ENCODE measurements at regions not wholly inside any gene's neighbourhood (a gene's known extent, or its start where the extent isn't known, plus 50 kb on each side); places are given as distances from the start of the nearest gene placed in this dataset.

DNA sequence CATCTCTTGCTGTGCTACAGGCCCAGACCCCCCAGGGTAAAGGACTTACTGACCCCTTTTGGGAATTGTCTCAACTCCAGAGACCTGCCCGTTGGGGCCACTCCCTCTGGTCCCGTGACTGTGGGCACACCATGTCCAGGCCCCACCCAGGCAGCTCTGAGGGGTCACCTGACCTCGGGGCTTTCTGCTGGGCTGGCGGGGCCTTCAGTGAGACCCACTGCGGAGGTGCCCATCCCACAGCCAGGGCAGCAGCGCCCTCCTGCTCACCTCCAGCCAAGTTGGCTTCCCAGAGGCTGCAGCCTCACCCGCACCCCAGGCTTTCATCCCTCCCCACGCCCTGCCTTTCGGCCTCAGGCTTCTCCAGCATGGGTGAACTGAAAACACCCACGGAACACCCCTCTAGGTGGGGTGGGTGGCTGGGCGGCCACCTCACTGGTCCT, 147.2 kb downstream of the DNAJB6 start:
- TF ChIP-seq, protein P1, sequence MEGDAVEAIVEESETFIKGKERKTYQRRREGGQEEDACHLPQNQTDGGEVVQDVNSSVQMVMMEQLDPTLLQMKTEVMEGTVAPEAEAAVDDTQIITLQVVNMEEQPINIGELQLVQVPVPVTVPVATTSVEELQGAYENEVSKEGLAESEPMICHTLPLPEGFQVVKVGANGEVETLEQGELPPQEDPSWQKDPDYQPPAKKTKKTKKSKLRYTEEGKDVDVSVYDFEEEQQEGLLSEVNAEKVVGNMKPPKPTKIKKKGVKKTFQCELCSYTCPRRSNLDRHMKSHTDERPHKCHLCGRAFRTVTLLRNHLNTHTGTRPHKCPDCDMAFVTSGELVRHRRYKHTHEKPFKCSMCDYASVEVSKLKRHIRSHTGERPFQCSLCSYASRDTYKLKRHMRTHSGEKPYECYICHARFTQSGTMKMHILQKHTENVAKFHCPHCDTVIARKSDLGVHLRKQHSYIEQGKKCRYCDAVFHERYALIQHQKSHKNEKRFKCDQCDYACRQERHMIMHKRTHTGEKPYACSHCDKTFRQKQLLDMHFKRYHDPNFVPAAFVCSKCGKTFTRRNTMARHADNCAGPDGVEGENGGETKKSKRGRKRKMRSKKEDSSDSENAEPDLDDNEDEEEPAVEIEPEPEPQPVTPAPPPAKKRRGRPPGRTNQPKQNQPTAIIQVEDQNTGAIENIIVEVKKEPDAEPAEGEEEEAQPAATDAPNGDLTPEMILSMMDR (IDR thresholded peaks at IDR 0.05) = no peak

DNA sequence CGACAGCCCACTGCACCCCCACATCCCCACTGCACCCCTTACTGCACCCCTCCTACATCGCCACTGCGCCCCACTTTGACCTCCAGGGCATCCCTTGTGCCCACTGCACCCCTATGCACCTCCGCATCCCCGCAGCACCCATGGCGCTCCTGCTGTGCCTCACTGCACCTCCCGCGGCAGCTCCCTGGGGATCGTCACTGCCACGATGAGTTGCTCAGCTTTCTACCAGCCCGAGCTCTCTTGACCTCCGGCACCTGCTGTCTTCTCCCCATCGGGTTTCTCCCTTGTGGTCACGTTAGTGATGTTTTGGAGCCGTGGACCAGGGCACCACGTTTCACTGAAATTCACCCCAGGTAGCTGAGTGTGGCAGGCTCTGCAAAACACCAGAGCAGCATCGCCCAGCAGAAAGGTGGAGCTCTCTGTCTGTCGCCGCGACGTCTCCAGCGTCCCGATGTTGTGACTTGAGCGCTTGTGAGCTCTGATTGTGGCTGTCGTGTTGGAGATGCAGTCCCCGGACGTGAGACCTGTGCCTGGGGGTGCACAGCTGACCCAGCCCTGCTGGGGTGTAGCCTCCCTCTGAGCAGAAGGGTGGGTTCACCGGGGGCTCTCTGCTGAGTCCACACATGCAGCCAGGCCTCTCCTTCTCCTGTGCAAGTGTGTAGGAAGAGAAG, 147.7 kb downstream of the DNAJB6 start:
- TF ChIP-seq, protein P1 (IDR thresholded peaks at IDR 0.05) = no peak

DNA sequence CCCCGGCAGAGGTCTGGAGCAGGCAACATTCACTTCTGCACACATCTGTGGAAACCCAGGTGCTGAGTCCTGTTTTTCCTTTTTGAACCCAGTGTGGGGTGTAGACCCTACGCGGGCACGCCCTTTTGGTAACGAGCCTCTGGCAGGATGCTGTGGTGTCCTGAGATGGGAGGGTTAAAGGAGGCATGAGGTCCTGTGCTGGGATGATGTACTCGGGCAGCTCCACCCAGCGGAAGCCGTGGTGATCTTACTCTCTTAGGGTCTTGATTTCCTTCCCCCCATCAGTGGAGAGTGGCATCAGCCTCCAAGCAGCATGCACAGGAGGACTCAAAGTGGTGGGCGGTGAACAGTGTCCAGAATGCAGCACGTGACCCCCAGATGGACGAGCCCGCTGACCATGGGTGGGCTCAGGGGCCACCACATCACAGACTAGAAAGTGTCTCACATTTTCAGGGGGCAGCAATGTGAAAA, 148.6 kb downstream of the DNAJB6 start:
- TF ChIP-seq, protein P1 (IDR thresholded peaks at IDR 0.05) = no peak

DNA sequence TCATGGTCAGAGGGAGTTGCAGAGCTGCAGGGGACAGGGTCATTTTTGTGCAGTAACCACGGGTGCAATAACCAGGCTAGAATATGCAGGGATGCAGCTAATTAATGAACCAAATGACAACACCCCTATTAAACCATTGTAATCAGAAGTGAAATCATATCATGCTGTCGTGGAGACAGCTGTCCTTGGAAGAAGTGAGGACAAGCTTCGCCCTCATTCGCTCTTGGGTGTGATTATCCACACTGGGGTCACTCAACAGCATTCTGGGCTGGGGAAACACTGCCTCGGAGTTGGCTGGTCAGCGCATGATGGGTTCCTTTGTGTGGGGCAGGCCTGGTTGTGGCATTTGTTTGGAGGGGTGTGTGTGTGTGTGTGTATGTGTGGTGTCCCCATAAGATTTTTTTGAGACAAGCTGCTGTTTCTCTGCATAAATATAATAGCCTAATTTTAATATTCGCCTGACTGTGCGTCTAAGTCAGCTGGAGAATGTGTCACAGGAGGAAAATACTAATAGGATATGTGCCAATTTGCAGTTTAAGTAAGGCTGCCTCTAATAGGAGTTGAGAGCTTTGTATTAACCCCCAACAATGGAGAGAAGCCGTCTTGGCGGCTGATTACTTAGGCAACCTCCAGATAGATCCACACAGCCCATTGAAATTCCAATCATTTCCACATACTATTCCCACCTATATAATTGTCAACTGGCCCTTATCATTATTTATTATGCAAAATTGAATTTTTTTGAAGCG, 149.4 kb downstream of the DNAJB6 start:
- TF ChIP-seq, protein P1 (IDR thresholded peaks at IDR 0.05) = no peak

DNA sequence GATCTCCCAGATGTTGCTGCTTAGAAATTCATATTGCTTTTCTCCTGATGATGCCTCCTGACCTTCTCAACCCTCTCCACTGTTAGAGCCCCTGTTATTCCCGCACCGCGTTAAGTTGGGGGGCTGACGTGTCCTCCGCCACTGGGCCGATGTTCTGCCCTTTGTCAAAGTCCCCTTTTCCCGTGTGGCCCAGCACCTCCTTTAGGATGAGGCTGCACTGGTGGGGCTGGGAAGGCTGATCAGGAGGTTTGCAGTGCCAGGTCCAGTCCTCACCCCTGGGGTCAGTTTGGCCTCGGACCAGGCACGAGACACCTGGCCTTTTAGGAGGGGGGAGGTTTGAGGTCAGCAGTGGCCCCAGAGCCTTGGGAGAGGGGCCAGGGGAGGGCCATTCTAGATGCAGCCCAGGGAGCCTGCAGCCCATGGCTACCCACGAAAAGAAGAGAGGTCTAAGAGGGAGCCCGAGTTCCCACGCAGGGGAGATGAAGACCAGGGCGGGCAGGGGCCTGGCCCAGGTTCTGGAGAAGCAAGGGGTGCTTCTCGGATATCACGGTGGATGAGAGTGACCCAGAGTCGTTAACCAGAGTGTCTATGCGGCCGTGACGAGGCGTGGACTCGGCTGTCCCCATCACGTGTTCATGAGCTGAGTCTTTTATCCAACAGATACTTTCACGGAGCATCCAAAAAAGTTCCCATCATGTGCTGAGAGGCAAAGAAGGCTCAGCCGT, 150.4 kb downstream of the DNAJB6 start:
- TF ChIP-seq, protein P1 (IDR thresholded peaks at IDR 0.05) = no peak

DNA sequence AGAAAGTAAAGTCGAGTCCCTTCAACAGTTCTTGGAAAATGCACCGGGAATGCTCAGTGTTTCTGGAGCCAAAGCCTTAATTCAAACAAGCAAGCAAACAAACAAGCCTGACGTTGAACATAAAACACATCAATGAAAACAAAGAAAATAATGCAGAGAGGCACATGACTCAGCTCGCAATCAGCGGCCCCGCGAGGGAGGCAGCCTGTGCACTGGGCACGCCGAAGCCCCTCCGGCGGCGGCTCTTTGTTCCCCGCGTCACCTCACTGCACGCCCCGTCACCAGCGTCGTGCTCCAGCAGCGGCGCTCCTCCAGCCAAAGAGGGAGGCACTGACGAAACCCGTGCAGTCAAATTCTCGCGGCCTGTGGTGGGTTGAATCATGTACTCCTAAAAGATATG, 151.5 kb downstream of the DNAJB6 start:
- TF ChIP-seq, protein P1 (IDR thresholded peaks at IDR 0.05) = no peak

DNA sequence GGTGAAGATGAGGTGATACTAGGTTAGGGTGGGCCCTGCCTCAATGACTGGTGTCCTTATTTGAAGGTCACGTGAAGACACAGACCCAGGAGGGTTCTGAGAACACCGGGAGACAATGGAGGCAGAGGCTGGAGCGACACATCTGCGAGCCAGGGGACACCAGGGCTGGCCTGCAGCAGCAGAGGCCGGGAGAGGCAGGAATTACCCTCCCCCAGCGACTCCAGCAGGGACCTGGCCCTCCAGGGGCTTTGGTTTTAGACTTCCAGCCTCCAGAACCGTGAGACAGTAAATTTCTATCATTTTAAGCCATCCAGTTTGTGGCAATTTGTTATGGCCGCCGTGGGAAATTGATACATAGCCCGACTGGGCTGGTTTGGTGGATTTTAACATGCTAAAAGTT, 152.2 kb downstream of the DNAJB6 start:
- TF ChIP-seq, protein P1 (IDR thresholded peaks at IDR 0.05) = no peak

Measured in LNCAP (cell line).